ENCODE measurements at regions not wholly inside any gene's neighbourhood (a gene's known extent, or its start where the extent isn't known, plus 50 kb on each side); places are given as distances from the start of the nearest gene placed in this dataset.

- TF ChIP-seq POLR2A (IDR thresholded peaks at IDR 0.05) (no peak), CTCF (IDR thresholded peaks at IDR 0.05) (no peak)
Observed at GRCh38 chr10:111785921-111786320, 397.6 kb downstream of the GPAM start.

Data from sigmoid colon (tissue), 3 donors.